H9 (cell line): ENCODE measurements at regions not wholly inside any gene's neighbourhood (a gene's known extent, or its start where the extent isn't known, plus 50 kb on each side); places are given as distances from the start of the nearest gene placed in this dataset.

Source experiments
- DNase-seq: peaks from one replicate; pipeline ENCODE4 v3.0.0-alpha.2; 2017
- H2AFZ ChIP-seq: one replicate; pipeline ENCODE4 v1.6.1; 2013; ENCODE audit warnings: mild to moderate bottlenecking, low read length, control low read depth, moderate library complexity
- H2AK5ac ChIP-seq: 2 replicates; pipeline ENCODE4 v1.6.1; 2013; ENCODE audit warnings: low read length, control low read depth, mixed read lengths; ENCODE audit not compliant: insufficient read length
- H2BK120ac ChIP-seq: one replicate; pipeline ENCODE4 v1.6.1; 2013; ENCODE audit warnings: low read depth, mild to moderate bottlenecking, low read length, control low read depth, inconsistent platforms; ENCODE audit not compliant: poor library complexity, severe bottlenecking
- H2BK12ac ChIP-seq: 2 replicates; pipeline ENCODE4 v1.6.1; 2013; ENCODE audit warnings: low read length, control low read depth, mixed read lengths, low read depth; ENCODE audit not compliant: insufficient read length
- H2BK15ac ChIP-seq: 2 replicates; pipeline ENCODE4 v1.6.1; 2013; ENCODE audit warnings: low read depth, low read length, control low read depth
- H2BK20ac ChIP-seq: one replicate; pipeline ENCODE4 v1.6.1; 2013; ENCODE audit warnings: low read depth, mild to moderate bottlenecking, low read length, control low read depth, inconsistent platforms; ENCODE audit not compliant: poor library complexity, severe bottlenecking
- H2BK5ac ChIP-seq: 2 replicates; pipeline ENCODE4 v1.6.1; 2013; ENCODE audit warnings: low read length, control low read depth, mixed read lengths; ENCODE audit not compliant: insufficient read length
- H3K14ac ChIP-seq: 2 replicates; pipeline ENCODE4 v1.6.1; 2013; ENCODE audit warnings: low read length, control low read depth; ENCODE audit not compliant: insufficient read depth
- H3K18ac ChIP-seq: 2 replicates; pipeline ENCODE4 v1.6.1; 2013; ENCODE audit warnings: low read depth, mild to moderate bottlenecking, mixed read lengths, low read length, control low read depth; ENCODE audit not compliant: insufficient read length
- H3K23ac ChIP-seq: 2 replicates; pipeline ENCODE4 v1.6.1; 2013; ENCODE audit warnings: low read length, control low read depth, mixed read lengths, low read depth; ENCODE audit not compliant: insufficient read length
- H3K23me2 ChIP-seq: 2 replicates; pipeline ENCODE4 v1.6.1; 2013; ENCODE audit warnings: low read depth, mild to moderate bottlenecking, mixed read lengths, low read length, control low read depth; ENCODE audit not compliant: insufficient read length, poor library complexity, severe bottlenecking
- H3K27ac ChIP-seq: 2 replicates; pipeline ENCODE4 v1.5.1; 2013; ENCODE audit warnings: low read length, control low read depth, mixed read lengths, low read depth; ENCODE audit not compliant: insufficient read length
- H3K27me3 ChIP-seq: 2 replicates; pipeline ENCODE4 v1.6.1; 2013; ENCODE audit warnings: low read length, control low read depth, inconsistent platforms; ENCODE audit not compliant: insufficient read depth
- H3K4ac ChIP-seq: 2 replicates; pipeline ENCODE4 v1.6.1; 2013; ENCODE audit warnings: low read depth, mild to moderate bottlenecking, control low read depth, inconsistent platforms, low read length, moderate library complexity
- H3K4me1 ChIP-seq: 2 replicates; pipeline ENCODE4 v1.6.1; 2013; ENCODE audit warnings: low read length, control low read depth, inconsistent platforms; ENCODE audit not compliant: insufficient read depth
- H3K4me2 ChIP-seq: 2 replicates; pipeline ENCODE4 v1.6.1; 2013; ENCODE audit warnings: low read length, control low read depth, mixed read lengths; ENCODE audit not compliant: insufficient read length, insufficient read depth
- H3K56ac ChIP-seq: 2 replicates; pipeline ENCODE4 v1.6.1; 2013; ENCODE audit warnings: low read depth, mild to moderate bottlenecking, mixed read lengths, low read length, control low read depth; ENCODE audit not compliant: insufficient read length
- H3K79me1 ChIP-seq: 2 replicates; pipeline ENCODE4 v1.6.1; 2013; ENCODE audit warnings: low read depth, mild to moderate bottlenecking, moderate library complexity, low read length, control low read depth, inconsistent platforms; ENCODE audit not compliant: insufficient read depth, poor library complexity, severe bottlenecking
- H3K79me2 ChIP-seq: 2 replicates; pipeline ENCODE4 v1.6.1; 2013; ENCODE audit warnings: low read length, control low read depth, inconsistent platforms; ENCODE audit not compliant: insufficient read depth
- H3K9ac ChIP-seq: 2 replicates; pipeline ENCODE4 v1.6.1; 2013; ENCODE audit warnings: low read length, control low read depth, mixed read lengths; ENCODE audit not compliant: insufficient read length; ENCODE audit errors: extremely low read depth
- H3K9me3 ChIP-seq: one replicate; pipeline ENCODE4 v1.6.1; 2013; ENCODE audit warnings: low read depth, low read length, inconsistent platforms; ENCODE audit not compliant: control insufficient read depth
- H3T11ph ChIP-seq: one replicate; pipeline ENCODE4 v1.6.1; 2013; ENCODE audit warnings: mild to moderate bottlenecking, low read length, control low read depth, inconsistent platforms
- H4K20me1 ChIP-seq: one replicate; pipeline ENCODE4 v1.6.1; 2013; ENCODE audit not compliant: control insufficient read depth, insufficient read length, insufficient read depth
- H4K5ac ChIP-seq: 2 replicates; pipeline ENCODE4 v1.6.1; 2013; ENCODE audit warnings: low read depth, mild to moderate bottlenecking, mixed read lengths, low read length, control low read depth; ENCODE audit not compliant: insufficient read length
- H4K8ac ChIP-seq: replicated peaks from 2 replicates; pipeline ENCODE4 v1.6.1; 2013; ENCODE audit warnings: low read length, control low read depth, mixed read lengths, low read depth; ENCODE audit not compliant: insufficient read length
- H4K91ac ChIP-seq: 2 replicates; pipeline ENCODE4 v1.6.1; 2013; ENCODE audit warnings: low read depth, mild to moderate bottlenecking, moderate library complexity, mixed read lengths, low read length, control low read depth; ENCODE audit not compliant: insufficient read length
- H3K27ac Mint-ChIP-seq, 3 experiments: 2 replicates in 2 of 3; 3 replicates in 1 of 3; pipeline ENCODE4 v1.8.0; 2020 to 2021; ENCODE audit warnings: mixed read lengths in 3 of 3, mild to moderate bottlenecking in 1 of 3, moderate library complexity in 1 of 3
- H3K27me3 Mint-ChIP-seq: 2 replicates; pipeline ENCODE4 v1.8.0; 2021; ENCODE audit warnings: low read depth, mild to moderate bottlenecking, moderate library complexity, mixed read lengths
- H3K36me3 Mint-ChIP-seq, 3 experiments: 2 replicates in 2 of 3; 3 replicates in 1 of 3; pipeline ENCODE4 v1.8.0; 2020 to 2021; ENCODE audit warnings: low read depth in 3 of 3, mixed read lengths in 3 of 3; ENCODE audit not compliant: insufficient read depth in 1 of 3
- H3K4me1 Mint-ChIP-seq, 2 experiments: 2 replicates each; pipeline ENCODE4 v1.8.0; 2020; ENCODE audit warnings: mixed read lengths in 2 of 2
- H3K4me3 Mint-ChIP-seq, 2 experiments: 2 replicates in 1 of 2; 3 replicates in 1 of 2; pipeline ENCODE4 v1.8.0; 2020 to 2021; ENCODE audit warnings: mild to moderate bottlenecking in 2 of 2, mixed read lengths in 2 of 2, moderate library complexity in 1 of 2
- H3K9me3 Mint-ChIP-seq, 2 experiments: 2 replicates in 1 of 2; 3 replicates in 1 of 2; pipeline ENCODE4 v1.8.0; 2020; ENCODE audit warnings: mild to moderate bottlenecking in 2 of 2, mixed read lengths in 2 of 2, moderate library complexity in 1 of 2
- TF ChIP-seq, protein P1 (sequence below): fragments of 200-600 bp; sonication (generic); conservative IDR thresholded peaks from 3 replicates; pipeline ENCODE4 v1.8.0; 2021; ENCODE audit warnings: antibody characterized with exemption, mild to moderate bottlenecking

DNA sequence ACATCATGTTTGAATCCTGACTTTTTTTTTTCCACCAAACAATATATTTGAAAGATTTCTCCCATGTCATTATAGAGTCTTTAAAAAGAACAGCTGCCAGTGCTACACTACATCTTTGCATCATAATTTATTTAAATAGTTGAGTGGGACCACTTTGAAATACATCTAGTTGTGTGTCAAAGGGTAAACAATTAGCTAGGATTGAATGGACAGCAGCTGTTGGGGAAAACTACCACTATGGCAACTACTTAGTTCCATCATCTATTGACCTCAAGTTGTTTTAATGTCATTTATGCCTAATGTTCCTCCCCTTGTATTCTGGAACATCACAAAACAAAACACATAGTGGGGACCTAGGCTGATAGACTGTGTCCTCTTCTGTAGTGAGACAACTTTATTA lies 985.1 kb downstream of the SORCS1 start:
- no peaks in the 10 kb centered on the region for H3K79me2 ChIP-seq
- DNase-seq: no peak
- H3K23ac ChIP-seq: no peak overlapping the region
- no peak overlapping the region for H2BK120ac ChIP-seq
- H3K4me2 ChIP-seq: no peak overlapping the region
- TF ChIP-seq, protein P1, sequence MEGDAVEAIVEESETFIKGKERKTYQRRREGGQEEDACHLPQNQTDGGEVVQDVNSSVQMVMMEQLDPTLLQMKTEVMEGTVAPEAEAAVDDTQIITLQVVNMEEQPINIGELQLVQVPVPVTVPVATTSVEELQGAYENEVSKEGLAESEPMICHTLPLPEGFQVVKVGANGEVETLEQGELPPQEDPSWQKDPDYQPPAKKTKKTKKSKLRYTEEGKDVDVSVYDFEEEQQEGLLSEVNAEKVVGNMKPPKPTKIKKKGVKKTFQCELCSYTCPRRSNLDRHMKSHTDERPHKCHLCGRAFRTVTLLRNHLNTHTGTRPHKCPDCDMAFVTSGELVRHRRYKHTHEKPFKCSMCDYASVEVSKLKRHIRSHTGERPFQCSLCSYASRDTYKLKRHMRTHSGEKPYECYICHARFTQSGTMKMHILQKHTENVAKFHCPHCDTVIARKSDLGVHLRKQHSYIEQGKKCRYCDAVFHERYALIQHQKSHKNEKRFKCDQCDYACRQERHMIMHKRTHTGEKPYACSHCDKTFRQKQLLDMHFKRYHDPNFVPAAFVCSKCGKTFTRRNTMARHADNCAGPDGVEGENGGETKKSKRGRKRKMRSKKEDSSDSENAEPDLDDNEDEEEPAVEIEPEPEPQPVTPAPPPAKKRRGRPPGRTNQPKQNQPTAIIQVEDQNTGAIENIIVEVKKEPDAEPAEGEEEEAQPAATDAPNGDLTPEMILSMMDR: no peak
- no peak overlapping the region for H3K4ac ChIP-seq
- no peaks in the 10 kb centered on the region for H4K20me1 ChIP-seq
- Mint-ChIP-seq H3K9me3 (no peaks in the 10 kb centered on the region), H3K27ac (no peak overlapping the region), H3K36me3 (no peaks in the 10 kb centered on the region), H3K27me3 (no peaks in the 10 kb centered on the region), H3K4me1 (no peaks in the 10 kb centered on the region), H3K4me3 (no peak overlapping the region)
- no peak overlapping the region for H2BK5ac ChIP-seq
- H2BK15ac ChIP-seq: no peak overlapping the region
- no peak overlapping the region for H3T11ph ChIP-seq
- H2BK12ac ChIP-seq: no peak overlapping the region
- no peaks in the 10 kb centered on the region for H3K27me3 ChIP-seq
- no peak overlapping the region for H4K5ac ChIP-seq
- H4K91ac ChIP-seq: no peak overlapping the region
- H3K4me1 ChIP-seq: no peaks in the 10 kb centered on the region
- no peak overlapping the region for H3K56ac ChIP-seq
- no peak overlapping the region for H4K8ac ChIP-seq
- no peaks in the 10 kb centered on the region for H3K23me2 ChIP-seq
- H3K14ac ChIP-seq: no peak overlapping the region
- no peak overlapping the region for H2AFZ ChIP-seq
- H3K79me1 ChIP-seq: no peaks in the 10 kb centered on the region
- H3K27ac ChIP-seq: no peak overlapping the region
- no peak overlapping the region for H2AK5ac ChIP-seq
- no peak overlapping the region for H2BK20ac ChIP-seq
- no peaks in the 10 kb centered on the region for H3K9me3 ChIP-seq
- H3K18ac ChIP-seq: no peak overlapping the region
- no peak overlapping the region for H3K9ac ChIP-seq
